ENCODE measurements at regions not wholly inside any gene's neighbourhood (a gene's known extent, or its start where the extent isn't known, plus 50 kb on each side); places are given as distances from the start of the nearest gene placed in this dataset.

GRCh38 chr19:30966486-30966885 lies 382.8 kb downstream of the TSHZ3 start:
- TF ChIP-seq, protein P1, sequence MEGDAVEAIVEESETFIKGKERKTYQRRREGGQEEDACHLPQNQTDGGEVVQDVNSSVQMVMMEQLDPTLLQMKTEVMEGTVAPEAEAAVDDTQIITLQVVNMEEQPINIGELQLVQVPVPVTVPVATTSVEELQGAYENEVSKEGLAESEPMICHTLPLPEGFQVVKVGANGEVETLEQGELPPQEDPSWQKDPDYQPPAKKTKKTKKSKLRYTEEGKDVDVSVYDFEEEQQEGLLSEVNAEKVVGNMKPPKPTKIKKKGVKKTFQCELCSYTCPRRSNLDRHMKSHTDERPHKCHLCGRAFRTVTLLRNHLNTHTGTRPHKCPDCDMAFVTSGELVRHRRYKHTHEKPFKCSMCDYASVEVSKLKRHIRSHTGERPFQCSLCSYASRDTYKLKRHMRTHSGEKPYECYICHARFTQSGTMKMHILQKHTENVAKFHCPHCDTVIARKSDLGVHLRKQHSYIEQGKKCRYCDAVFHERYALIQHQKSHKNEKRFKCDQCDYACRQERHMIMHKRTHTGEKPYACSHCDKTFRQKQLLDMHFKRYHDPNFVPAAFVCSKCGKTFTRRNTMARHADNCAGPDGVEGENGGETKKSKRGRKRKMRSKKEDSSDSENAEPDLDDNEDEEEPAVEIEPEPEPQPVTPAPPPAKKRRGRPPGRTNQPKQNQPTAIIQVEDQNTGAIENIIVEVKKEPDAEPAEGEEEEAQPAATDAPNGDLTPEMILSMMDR (IDR thresholded peaks at IDR 0.05) = no peak
- no peak for TF ChIP-seq EP300 (IDR thresholded peaks at IDR 0.05)

Measured in tibial nerve (tissue), 4 donors.